ENCODE measurements at regions not wholly inside any gene's neighbourhood (a gene's known extent, or its start where the extent isn't known, plus 50 kb on each side); places are given as distances from the start of the nearest gene placed in this dataset.

DNA sequence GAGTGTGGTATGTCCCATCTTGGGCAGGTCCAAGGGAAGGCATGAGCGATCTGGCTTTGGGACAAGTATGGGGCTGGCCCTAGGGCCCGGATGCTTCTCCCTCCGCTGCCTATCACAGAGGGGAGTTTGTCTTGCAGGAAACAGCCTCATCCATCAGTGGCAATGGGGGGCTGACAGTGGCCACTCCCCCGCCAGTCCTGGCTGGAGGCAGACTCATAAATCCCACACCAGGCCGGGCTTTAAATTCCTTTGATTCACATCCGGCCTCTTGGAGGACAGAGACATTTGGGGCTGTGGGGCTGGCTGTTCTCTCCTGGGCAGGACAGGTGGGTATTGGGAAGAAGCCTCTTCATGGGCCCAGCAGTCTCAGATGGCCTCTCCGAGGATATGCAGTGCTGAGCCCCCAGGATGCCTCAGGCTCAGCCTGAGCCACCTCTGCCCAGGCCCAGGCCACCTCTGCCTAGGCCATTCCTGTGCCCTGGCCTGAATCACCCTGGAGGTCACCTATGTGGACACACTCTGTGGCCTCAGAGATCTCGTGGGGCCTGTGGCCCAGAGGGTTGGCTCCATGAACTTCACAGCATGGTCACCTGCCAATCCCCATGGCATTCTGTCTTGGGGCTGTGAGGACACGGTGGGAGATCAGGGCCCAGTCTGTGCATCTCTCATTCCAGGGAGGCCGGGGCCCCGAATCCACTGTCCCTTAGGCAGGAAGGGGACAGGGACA is 84.2 kb upstream of the GOLGA6L4 start:
- no peak for TF ChIP-seq CTCF (IDR thresholded peaks at IDR 0.05; ENCODE audit: low read length)
- TF ChIP-seq EZH2 (optimal IDR thresholded peaks at IDR 0.05; ENCODE audit: low read depth, low read length) = no peak
- no peak for TF ChIP-seq EZH2phosphoT487 (IDR thresholded peaks at IDR 0.05; ENCODE audit: low read length)

All from MM.1S (cell line).